HEK293T (cell line): ENCODE measurements at regions not wholly inside any gene's neighbourhood (a gene's known extent, or its start where the extent isn't known, plus 50 kb on each side); places are given as distances from the start of the nearest gene placed in this dataset.

Source experiments
- CTCF ChIA-PET: fragments of 350-600 bp; formaldehyde crosslinking; extraction: SDS; loops from one replicate; lab custom pipeline; 2021; ENCODE audit warnings: antibody characterized with exemption, inconsistent platforms; lab: Yijun Ruan, JAX
- POLR2A ChIA-PET: fragments of 350-600 bp; formaldehyde crosslinking; extraction: SDS; loops from one replicate; lab custom pipeline; 2020; ENCODE audit warnings: antibody characterized with exemption, inconsistent platforms; lab: Yijun Ruan, JAX
- DNase-seq: peaks from one replicate; pipeline ENCODE4 v3.0.0; 2012; ENCODE audit warnings: mixed read lengths; ENCODE audit errors: extremely low spot score
- ARNT ChIP-seq: fragments of 450-650 bp; IDR thresholded peaks from 2 replicates; pipeline ENCODE4 v1.6.1; 2017; ENCODE audit warnings: mild to moderate bottlenecking
- BHLHE40 ChIP-seq: fragments of 450-650 bp; IDR thresholded peaks from 2 replicates; pipeline ENCODE4 v1.6.1; 2016; ENCODE audit warnings: mild to moderate bottlenecking, moderate library complexity, borderline replicate concordance
- CTBP1 ChIP-seq: fragments of 450-650 bp; IDR thresholded peaks from 2 replicates; pipeline ENCODE4 v1.6.1; 2016; ENCODE audit warnings: borderline replicate concordance
- ELF4 ChIP-seq: fragments of 450-650 bp; IDR thresholded peaks from 2 replicates; pipeline ENCODE4 v1.6.1; 2017; ENCODE audit warnings: antibody characterized with exemption
- FOXA1 ChIP-seq: fragments of 450-650 bp; IDR thresholded peaks from 2 replicates; pipeline ENCODE4 v1.6.1; 2016; ENCODE audit warnings: mild to moderate bottlenecking
- FOXK2 ChIP-seq: fragments of 450-650 bp; IDR thresholded peaks from 2 replicates; pipeline ENCODE4 v1.6.1; 2016; ENCODE audit warnings: mild to moderate bottlenecking
- FOXM1 ChIP-seq: fragments of 450-650 bp; IDR thresholded peaks from 2 replicates; pipeline ENCODE4 v1.6.1; 2017; ENCODE audit warnings: mild to moderate bottlenecking, borderline replicate concordance
- HDGF ChIP-seq: fragments of 450-650 bp; IDR thresholded peaks from 2 replicates; pipeline ENCODE4 v1.6.1; 2017; ENCODE audit warnings: antibody characterized with exemption, borderline replicate concordance
- L3MBTL2 ChIP-seq: fragments of 450-650 bp; conservative IDR thresholded peaks from 2 replicates; pipeline ENCODE4 v1.6.1; 2016; ENCODE audit warnings: mild to moderate bottlenecking
- LEF1 ChIP-seq: fragments of 450-650 bp; IDR thresholded peaks from 2 replicates; pipeline ENCODE4 v1.6.1; 2017; ENCODE audit warnings: mild to moderate bottlenecking, borderline replicate concordance
- NFRKB ChIP-seq: fragments of 450-650 bp; IDR thresholded peaks from 2 replicates; pipeline ENCODE4 v1.6.1; 2016; ENCODE audit warnings: mild to moderate bottlenecking, moderate library complexity
- SP1 ChIP-seq: fragments of 450-650 bp; IDR thresholded peaks from 2 replicates; pipeline ENCODE4 v1.6.1; 2017
- SUZ12 ChIP-seq: fragments of 450-650 bp; IDR thresholded peaks from 2 replicates; pipeline ENCODE4 v1.6.1; 2016; ENCODE audit warnings: mild to moderate bottlenecking
- TARDBP ChIP-seq: fragments of 450-650 bp; IDR thresholded peaks from 2 replicates; pipeline ENCODE4 v1.6.1; 2016
- ZNF384 ChIP-seq: fragments of 450-650 bp; IDR thresholded peaks from 2 replicates; pipeline ENCODE4 v1.6.1; 2016
- TF ChIP-seq, protein P1 (sequence below): fragments of 450-650 bp; IDR thresholded peaks from 2 replicates; pipeline ENCODE4 v1.6.1; 2016

DNA sequence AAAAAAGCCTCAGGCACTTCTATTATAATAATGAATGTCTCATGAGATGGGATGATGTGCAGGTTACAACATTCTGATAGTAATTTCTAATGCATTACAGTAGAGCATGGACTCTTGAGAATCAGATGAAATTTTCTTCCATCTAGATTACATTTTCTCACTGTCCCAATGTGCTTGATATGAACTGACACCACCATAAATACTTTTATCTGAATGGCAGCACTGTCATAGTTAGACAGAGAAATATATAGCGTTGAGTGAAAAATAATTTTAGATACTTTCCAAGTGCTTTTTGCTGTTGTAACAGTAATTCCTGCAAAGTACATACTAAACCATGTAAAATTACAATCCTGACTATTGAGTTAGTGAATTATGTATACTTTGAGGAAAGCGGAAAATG lies 630.1 kb downstream of the BRINP3 start:
- CTCF ChIA-PET = interaction anchor here (0.6 kb wide), 1 partner anchor 12 kb away, joined by 3 read pairs; no protein-coding TSS in a partner anchor
- no peak for TF ChIP-seq LEF1
- TF ChIP-seq L3MBTL2 = no peak
- TF ChIP-seq CTBP1 = no peak
- TF ChIP-seq FOXK2 = no peak
- TF ChIP-seq BHLHE40 = no peak
- TF ChIP-seq, protein P1, sequence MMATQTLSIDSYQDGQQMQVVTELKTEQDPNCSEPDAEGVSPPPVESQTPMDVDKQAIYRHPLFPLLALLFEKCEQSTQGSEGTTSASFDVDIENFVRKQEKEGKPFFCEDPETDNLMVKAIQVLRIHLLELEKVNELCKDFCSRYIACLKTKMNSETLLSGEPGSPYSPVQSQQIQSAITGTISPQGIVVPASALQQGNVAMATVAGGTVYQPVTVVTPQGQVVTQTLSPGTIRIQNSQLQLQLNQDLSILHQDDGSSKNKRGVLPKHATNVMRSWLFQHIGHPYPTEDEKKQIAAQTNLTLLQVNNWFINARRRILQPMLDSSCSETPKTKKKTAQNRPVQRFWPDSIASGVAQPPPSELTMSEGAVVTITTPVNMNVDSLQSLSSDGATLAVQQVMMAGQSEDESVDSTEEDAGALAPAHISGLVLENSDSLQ = no peak
- no peak for TF ChIP-seq FOXM1
- TF ChIP-seq ARNT = no peak
- no peak for TF ChIP-seq HDGF
- TF ChIP-seq TARDBP = no peak
- TF ChIP-seq SUZ12 = no peak
- no peak for TF ChIP-seq FOXA1
- no peak for TF ChIP-seq ZNF384
- TF ChIP-seq SP1 = no peak
- TF ChIP-seq NFRKB = no peak
- no peak for TF ChIP-seq ELF4
- POLR2A ChIA-PET = no interaction called here
- no peak for DNase-seq

DNA sequence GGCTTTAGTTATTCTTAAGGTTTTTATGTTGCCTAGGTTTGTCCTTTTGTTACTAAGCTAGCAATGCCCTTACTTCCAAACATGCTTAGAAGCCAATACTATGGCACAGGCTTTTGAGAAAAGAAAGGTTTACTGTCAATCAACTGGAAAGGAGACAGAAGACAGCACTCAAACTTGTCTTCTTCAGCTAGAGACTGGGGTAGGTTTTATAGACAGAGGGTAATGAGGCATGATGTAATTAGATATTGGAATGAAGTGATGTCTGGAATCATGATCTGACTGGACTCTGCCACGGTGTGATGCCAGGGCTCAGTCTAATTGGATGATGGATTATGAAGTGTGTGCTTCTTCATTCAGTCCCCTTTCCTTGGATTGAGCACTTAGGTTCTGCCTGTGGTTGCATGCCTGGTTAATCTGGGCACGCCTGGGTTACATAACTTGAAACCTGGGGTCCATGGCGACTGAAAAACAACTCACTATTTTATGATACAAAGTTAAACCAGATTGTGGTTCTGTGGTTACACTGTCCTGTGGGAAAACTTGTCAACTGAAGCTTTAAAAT lies 625.8 kb downstream of the BRINP3 start:
- peak; percentile 10 for DNase-seq
- ChIA-PET CTCF (no interaction called here), POLR2A (no interaction called here)
- TF ChIP-seq, protein P1 = peak; percentile 87
- TF ChIP-seq FOXM1 = no peak

DNA sequence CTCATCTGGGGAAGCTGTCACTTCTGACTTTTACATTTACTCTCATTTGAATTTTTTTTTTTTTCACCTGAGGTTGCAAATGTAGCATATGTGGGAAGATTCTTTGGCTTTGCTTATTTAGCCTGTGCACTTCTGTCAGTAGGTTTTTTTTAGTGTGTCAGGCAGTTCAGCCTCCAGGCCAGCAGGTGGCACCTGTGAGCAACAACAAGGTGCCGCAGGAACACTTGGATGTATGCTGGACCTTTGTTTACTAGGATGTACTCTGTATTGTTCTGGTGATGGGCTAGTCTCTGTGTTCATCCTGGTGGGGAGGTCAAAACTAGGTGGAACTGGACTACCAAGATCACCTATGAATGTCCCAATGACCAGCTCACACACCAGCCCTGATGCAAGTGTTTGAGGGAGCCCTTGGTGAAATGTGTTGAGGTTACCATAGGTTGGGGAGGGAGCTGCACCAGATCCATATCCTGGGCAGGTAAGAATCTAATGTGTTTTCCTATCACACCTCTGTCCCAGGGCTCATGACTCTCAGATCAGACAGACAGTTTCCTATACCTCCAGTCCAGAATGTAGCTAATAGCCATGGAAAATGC lies 618.2 kb downstream of the BRINP3 start:
- TF ChIP-seq FOXA1 = no peak
- TF ChIP-seq ARNT = no peak
- no peak for TF ChIP-seq NFRKB
- TF ChIP-seq ELF4 = no peak
- no peak for TF ChIP-seq SP1
- TF ChIP-seq LEF1 = no peak
- TF ChIP-seq FOXK2 = no peak

DNA sequence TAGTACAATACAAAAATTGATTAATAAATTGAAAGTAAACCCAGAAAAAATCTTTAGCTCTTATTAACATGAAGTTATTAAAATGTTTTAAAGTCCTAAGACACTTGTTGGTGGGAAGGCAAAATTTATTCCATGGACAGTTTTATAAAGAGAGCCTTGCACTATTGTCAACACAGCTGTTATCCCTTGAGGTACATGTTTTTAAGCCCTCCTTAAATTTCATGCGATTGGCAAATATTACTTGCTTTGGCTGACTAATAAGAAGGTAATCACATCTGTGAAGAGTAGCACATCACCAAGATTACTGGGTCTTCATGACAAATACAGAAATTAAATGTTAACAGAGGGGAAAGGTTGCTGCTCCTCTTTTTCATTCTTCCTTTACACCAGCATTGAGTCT lies 611.1 kb downstream of the BRINP3 start:
- no peak for TF ChIP-seq SUZ12
- no peak for TF ChIP-seq FOXK2
- TF ChIP-seq ZNF384 = no peak
- no peak for TF ChIP-seq HDGF
- TF ChIP-seq TARDBP = no peak
- TF ChIP-seq ELF4 = no peak
- no peak for TF ChIP-seq FOXA1
- no peak for TF ChIP-seq BHLHE40
- TF ChIP-seq ARNT = no peak
- TF ChIP-seq, protein P1 = no peak
- no peak for TF ChIP-seq L3MBTL2
- TF ChIP-seq NFRKB = no peak
- ChIA-PET POLR2A (no interaction called here), CTCF (no interaction called here)
- DNase-seq = no peak

More for the DNA sequence above, 618.2 kb downstream of the BRINP3 start:
- ChIA-PET CTCF (interaction anchor here (0.6 to 0.7 kb wide), 2 partner anchors 11 to 481 kb away, joined by 3 to 4 read pairs; no protein-coding TSS in a partner anchor), POLR2A (no interaction called here)
- peak; percentile 48 for DNase-seq

DNA sequence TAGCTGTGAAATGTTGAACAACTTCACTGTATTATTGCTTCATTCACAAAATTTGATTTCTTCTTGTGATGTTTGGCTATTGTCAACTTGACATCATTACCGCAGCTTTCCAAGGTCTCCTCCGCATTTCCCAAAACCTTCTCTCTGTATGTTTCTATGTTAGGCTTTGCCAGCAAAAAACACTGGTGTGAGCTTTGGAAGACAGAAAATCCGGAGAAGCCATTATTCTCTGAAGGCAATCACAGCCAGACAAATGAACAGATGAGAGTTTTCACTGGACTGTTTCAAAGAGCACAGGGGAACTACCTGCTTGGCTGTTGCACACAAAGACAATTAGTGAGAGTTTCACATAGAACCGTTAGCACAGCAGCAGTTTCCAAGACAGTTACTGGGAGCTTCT lies 609.6 kb downstream of the BRINP3 start:
- ChIA-PET CTCF (no interaction called here), POLR2A (no interaction called here)
- no peak for TF ChIP-seq TARDBP
- TF ChIP-seq ARNT = no peak
- no peak for TF ChIP-seq LEF1
- TF ChIP-seq FOXK2 = no peak
- no peak for TF ChIP-seq NFRKB
- TF ChIP-seq SP1 = no peak
- no peak for TF ChIP-seq FOXM1
- DNase-seq = no peak

DNA sequence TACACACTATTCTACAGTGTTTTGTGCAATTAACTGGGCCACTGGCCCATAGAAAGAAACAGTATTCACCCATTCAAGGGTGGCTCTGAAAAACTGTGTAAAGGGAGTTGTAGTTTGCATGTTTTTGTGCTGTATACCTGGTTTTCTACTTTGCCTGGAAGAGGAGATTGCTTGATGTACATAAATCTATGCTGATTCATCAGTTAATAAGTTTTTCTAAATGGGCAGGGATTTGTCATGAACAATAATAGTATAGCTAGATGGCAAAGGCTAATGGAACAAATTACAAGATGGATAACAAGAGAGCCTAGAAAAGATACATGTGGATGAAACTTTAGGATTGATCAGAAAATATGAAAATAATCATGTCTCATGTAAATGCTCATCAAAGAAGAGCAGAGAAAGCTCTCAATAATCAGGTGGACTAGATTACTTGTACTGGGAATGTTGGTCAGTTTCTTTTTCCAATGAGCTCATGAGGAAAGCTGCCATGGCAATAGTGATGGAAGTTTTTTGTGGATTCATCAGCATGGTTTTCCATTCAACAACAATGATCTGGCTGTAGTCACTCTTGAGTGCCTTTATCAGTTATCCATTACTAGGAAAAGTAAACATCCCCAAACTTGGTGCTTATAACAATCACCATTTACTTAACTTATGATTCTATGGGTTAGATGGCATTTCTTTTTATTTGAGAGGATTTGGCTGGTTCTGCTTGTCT lies 602.8 kb downstream of the BRINP3 start:
- ChIA-PET POLR2A (no interaction called here), CTCF (interaction anchor here (0.6 kb wide), 1 partner anchor 775 kb away, joined by 9 read pairs; no protein-coding TSS in a partner anchor)
- TF ChIP-seq L3MBTL2 (no peak), FOXK2 (no peak), SUZ12 (no peak), CTBP1 (no peak), ARNT (no peak), SP1 (no peak), FOXM1 (no peak), LEF1 (no peak), NFRKB (no peak), ELF4 (no peak), FOXA1 (no peak), TARDBP (no peak), ZNF384 (no peak)
- TF ChIP-seq, protein P1 = no peak

More for the DNA sequence above, 602.8 kb downstream of the BRINP3 start:
- DNase-seq = no peak
